Ovary (tissue), 3 donors: ENCODE measurements at regions not wholly inside any gene's neighbourhood (a gene's known extent, or its start where the extent isn't known, plus 50 kb on each side); places are given as distances from the start of the nearest gene placed in this dataset.
"Not testable (repeated sequence)": the region's sequence is repeated elsewhere in the genome, so short reads cannot be mapped to it uniquely, and the experiment has no call there.

ENCODE experiments used
- EP300 ChIP-seq: sonication (generic); formaldehyde crosslinking; IDR thresholded peaks from one replicate; pipeline ENCODE4 v1.6.1; 2017; ENCODE audit warnings: antibody characterized with exemption
- POLR2A ChIP-seq: fragments of 450-650 bp; IDR thresholded peaks from one replicate; pipeline ENCODE4 v1.6.1; 2017; ENCODE audit warnings: antibody characterized with exemption, mild to moderate bottlenecking, moderate library complexity
- TF ChIP-seq, protein P1 (sequence below), 3 donors: fragments of 450-650 bp in 2 of 3; fragments of 200-600 bp in 1 of 3; IDR thresholded peaks; one replicate each; pipeline versions ENCODE4 v1.5.1 to v1.8.0; 2016 to 2022; ENCODE audit warnings: antibody characterized with exemption in 3 of 3, mild to moderate bottlenecking in 1 of 3
- donor health status: DM: no; HTN: no; CAD: no.

DNA sequence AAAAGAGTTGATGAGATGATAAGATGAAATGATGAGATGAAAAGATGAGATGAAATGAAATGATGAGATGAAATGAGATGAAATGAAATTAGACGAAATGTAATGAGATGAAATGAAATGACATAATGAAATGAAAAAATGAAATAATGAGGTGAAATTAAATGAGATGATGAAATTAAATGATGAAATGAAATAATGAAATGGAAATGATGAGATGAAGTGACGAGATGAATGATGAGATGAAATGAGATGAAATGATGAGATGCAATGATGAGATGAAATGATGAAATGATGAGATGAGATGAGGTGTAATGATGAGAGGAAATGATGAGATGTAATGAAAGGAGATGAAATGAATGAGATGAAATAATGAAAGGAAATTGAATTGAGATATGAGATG is 343.4 kb upstream of the PLGLB1 start:
- TF ChIP-seq, protein P1, sequence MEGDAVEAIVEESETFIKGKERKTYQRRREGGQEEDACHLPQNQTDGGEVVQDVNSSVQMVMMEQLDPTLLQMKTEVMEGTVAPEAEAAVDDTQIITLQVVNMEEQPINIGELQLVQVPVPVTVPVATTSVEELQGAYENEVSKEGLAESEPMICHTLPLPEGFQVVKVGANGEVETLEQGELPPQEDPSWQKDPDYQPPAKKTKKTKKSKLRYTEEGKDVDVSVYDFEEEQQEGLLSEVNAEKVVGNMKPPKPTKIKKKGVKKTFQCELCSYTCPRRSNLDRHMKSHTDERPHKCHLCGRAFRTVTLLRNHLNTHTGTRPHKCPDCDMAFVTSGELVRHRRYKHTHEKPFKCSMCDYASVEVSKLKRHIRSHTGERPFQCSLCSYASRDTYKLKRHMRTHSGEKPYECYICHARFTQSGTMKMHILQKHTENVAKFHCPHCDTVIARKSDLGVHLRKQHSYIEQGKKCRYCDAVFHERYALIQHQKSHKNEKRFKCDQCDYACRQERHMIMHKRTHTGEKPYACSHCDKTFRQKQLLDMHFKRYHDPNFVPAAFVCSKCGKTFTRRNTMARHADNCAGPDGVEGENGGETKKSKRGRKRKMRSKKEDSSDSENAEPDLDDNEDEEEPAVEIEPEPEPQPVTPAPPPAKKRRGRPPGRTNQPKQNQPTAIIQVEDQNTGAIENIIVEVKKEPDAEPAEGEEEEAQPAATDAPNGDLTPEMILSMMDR (IDR thresholded peaks at IDR 0.05), result not testable (repeated sequence)
- not testable (repeated sequence) for TF ChIP-seq EP300, POLR2A
